ENCODE measurements at regions not wholly inside any gene's neighbourhood (a gene's known extent, or its start where the extent isn't known, plus 50 kb on each side); places are given as distances from the start of the nearest gene placed in this dataset.
"Not testable (repeated sequence)": the region's sequence is repeated elsewhere in the genome, so short reads cannot be mapped to it uniquely, and the experiment has no call there.

DNA sequence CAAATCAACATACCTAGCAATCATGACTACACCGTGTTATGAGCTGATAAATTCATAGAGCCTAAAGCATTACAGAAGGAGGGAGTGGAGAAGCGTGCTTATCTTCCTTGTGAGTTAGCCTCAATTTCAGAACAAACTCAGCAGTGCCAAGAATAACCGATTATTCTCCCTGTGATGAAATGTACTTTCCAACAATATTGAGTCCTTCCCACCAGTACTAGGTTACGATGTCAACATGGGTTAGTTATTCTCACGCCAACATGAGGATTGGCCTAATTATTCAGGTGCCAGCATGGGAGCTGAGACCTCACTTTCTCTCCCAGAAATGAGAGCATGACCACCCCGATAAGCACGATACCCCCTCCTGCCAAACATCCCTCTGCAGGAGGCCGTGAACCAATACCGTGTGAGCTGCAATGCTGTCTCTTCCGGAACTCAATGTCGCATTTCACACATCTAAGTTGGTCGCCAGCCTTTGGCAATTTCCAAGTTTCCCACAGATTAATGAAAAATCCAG lies 193.7 kb downstream of the ENC1 start:
- Mint-ChIP-seq H3K27ac (no peak overlapping the region), H3K4me1 (no peaks in the 10 kb centered on the region), H3K9me3 (no peaks in the 10 kb centered on the region), H3K27me3 (peaks cover 5 to 7% of the 10 kb centered on the region in 2 donors), H3K36me3 (no peaks in the 10 kb centered on the region), H3K4me3 (no peak overlapping the region)
- DNase-seq (no peak), ATAC-seq (replicated peaks) (no peak)

DNA sequence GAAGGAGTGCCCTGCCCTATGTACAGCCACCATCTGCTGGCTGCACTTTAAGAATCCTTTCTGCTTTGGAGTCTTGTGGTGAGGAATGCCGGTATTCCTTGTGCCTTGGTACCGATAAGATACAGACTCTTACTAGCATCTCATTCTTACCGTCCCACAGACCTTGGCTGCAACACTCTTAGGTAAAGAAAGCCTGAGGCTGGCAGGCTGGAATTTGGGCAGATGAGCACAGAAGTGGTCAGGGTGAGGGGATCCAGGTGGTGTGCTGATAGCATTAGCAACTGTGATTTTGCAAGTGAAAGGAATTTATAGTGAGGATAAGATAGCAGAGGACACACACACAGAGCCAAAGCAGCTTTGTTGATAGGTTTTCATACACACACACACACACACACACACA lies 198.1 kb downstream of the ENC1 start:
- Mint-ChIP-seq H3K27ac (no peak overlapping the region), H3K4me3 (no peak overlapping the region), H3K36me3 (no peaks in the 10 kb centered on the region), H3K9me3 (peaks cover under 1 to 2% of the 10 kb centered on the region in 2 donors), H3K27me3 (peaks cover 12 to 26% of the 10 kb centered on the region in 2 donors), H3K4me1 (no peaks in the 10 kb centered on the region)
- no peak for DNase-seq
- no peak for ATAC-seq (replicated peaks)

DNA sequence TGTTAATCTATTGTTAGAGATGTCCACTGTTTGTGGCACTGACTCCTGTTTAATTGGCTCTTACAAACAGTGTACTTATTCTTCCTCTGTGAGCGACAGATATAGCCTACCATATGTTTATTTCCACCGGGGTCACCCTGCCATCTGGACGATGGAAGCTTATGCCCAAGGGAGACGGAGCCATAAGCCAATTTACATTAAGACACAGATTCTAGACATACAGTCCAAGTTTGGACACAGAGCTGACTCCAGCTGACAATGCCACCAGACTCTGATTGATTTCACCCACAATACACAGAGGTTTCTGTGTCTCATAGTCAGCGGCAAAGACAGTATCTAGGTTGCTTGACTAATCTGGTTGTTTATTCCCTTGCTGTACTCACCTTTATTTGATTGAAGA lies 198.9 kb downstream of the ENC1 start:
- no peak for DNase-seq
- Mint-ChIP-seq H3K9me3 (peaks cover 5 to 7% of the 10 kb centered on the region in 2 donors), H3K27ac (no peak overlapping the region), H3K27me3 (peaks cover 14 to 26% of the 10 kb centered on the region in 2 donors), H3K36me3 (no peaks in the 10 kb centered on the region), H3K4me3 (no peak overlapping the region), H3K4me1 (no peaks in the 10 kb centered on the region)
- ATAC-seq (replicated peaks): no peak

DNA sequence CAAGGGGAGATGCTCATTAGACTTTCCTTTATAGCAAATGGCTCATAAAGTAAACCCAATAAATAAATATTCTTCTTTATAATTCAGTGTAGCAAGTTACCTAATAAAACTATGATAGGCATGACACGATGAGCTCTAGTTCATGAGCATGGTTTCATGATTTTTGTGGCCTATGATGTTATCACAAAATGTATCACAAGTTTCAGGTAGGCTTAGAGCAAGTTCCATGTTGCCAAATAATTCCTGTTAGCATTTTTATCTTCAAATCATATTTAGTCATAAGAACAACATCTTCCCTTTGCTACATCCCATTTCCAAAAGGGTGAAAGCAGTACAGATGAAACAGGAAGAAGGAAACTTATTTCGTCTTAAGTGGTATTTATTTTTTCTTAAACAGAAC lies 200.2 kb downstream of the ENC1 start:
- H3K4me1 Mint-ChIP-seq: no peaks in the 10 kb centered on the region
- H3K9me3 Mint-ChIP-seq: peaks cover 5 to 10% of the 10 kb centered on the region in 2 donors

DNA sequence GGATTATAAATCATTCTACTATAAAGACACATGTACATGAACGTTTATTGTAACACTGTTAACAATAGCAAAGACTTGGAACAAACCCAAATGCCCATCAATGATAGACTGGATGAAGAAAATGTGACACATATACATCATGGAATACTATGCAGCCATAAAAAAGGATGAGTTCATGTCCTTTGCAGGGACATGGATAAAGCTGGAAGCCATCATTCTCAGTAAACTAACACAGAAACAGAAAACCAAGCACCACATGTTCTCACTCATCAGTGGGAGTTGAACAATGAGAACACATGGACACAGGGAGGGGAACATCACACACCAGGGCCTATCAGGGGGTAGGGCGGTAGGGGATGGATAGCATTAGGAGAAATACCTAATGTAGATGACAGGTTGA lies 202.7 kb downstream of the ENC1 start:
- not testable (repeated sequence) for DNase-seq; H3K36me3 Mint-ChIP-seq; H3K4me3 Mint-ChIP-seq; ATAC-seq (replicated peaks); H3K27ac Mint-ChIP-seq
- Mint-ChIP-seq H3K27me3 (peaks cover 21 to 24% of the 10 kb centered on the region in 2 donors), H3K9me3 (peaks cover 5 to 10% of the 10 kb centered on the region in 2 donors), H3K4me1 (peaks cover 8 to 10% of the 10 kb centered on the region in 2 donors)

More for the DNA sequence above, 200.2 kb downstream of the ENC1 start:
- Mint-ChIP-seq H3K27ac (no peak overlapping the region), H3K36me3 (no peaks in the 10 kb centered on the region), H3K27me3 (peaks cover 20 to 26% of the 10 kb centered on the region in 2 donors), H3K4me3 (no peak overlapping the region)
- ATAC-seq (replicated peaks) (no peak), DNase-seq (no peak)

DNA sequence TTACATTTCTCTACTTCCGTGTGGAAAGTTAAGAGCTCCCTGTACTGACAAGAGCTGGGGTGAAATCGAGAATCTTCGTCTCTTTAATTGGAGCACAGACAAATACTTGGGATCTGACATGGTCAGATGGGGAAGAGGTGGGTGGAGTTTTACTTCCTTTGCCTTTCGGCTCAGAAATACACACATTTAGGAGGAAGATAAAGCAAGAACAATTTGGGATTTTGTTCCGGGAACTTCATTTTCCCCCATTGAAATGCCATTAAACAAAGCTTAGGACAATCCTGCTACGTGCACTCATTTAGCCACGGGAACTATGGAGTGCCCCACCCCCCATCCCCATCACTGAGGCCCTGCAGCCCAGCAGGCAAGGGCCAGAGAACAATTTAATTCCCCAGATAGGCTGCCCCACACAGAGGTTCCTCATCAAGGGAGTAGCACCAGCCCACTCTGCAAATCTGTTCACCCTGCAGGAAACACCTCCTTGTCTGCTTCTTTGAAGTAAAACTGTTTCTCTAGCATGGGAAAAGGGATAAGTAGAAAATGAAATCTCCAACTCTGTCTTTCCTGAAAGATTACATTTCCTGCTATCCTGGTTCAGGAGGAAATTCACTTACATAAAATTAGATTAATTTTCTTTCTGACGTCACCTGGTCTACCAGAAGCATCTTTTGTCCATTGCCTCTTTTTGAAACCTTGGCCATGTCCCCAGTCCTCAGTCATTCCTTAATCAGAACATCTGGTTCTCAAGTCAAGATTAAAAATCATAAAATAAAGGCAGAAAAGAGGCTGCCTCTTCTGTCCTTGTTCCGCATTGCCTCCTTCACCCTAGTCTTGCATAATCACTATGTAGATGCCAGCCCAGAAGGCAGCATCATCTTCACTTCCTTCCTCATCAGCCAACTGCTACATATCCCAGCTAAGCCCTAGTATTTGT lies 206.4 kb downstream of the ENC1 start:
- Mint-ChIP-seq H3K27me3 (peaks cover 39 to 45% of the 10 kb centered on the region in 2 donors), H3K27ac (no peak overlapping the region), H3K36me3 (no peaks in the 10 kb centered on the region), H3K4me3 (no peak overlapping the region), H3K9me3 (peaks cover 8 to 12% of the 10 kb centered on the region in 2 donors), H3K4me1 (peaks cover 8 to 10% of the 10 kb centered on the region in 2 donors)
- DNase-seq (no peak), ATAC-seq (replicated peaks) (no peak)

DNA sequence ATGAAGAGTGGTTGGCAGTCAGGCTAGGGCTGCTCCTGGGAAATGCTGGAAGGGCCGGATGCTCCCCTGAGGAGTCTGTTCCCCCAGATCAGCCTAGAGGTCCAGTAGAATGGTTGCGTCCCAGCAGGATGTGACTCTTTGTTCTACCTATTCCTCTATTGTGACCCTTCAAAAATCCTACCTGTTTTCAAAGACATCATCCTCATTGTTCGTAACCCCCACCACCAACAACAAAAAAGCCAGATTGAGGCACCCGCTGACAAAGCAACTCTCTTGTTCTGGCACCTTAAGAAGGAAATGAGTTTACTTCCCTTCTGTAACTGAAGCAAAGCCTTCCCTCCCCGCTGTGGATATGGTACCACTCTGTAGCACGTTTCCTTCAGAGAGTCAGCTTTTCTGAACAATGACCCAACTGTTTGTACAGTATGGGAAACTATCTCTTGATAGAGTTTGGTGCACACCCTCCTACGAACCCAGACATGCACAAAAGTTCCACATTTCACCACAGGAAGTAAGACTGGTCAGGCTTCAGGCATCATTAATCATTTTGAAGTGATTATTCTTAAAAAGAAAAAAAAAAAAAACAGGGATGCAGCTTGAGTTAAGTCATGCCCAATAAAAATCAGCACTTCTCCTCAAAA lies 207.2 kb downstream of the ENC1 start:
- no peak for DNase-seq
- Mint-ChIP-seq H3K27me3 (peaks cover 39 to 48% of the 10 kb centered on the region in 2 donors), H3K9me3 (peaks cover 8 to 12% of the 10 kb centered on the region in 2 donors), H3K27ac (no peak overlapping the region), H3K36me3 (no peaks in the 10 kb centered on the region), H3K4me1 (peaks cover 8 to 10% of the 10 kb centered on the region in 2 donors), H3K4me3 (no peak overlapping the region)
- ATAC-seq (replicated peaks): peak; percentile 81 to 87

DNA sequence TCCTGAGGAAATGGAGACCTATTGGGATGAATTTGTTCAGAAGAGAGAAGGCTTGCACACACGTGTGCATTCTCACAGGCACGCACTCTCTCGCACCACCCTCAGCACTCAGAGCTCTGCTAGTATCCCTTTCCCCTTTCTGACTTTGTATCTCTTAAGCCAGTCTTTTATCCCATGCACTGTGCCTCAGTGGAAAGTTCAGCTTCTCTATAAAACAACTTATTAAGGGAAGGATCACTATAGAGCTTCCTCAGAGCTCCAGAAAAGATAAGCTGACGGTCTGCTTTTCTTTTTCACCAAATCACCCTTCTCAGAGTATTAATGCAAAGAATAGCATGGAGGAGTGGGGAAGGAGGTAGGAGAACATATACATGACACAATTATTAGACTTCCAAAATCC lies 207.8 kb downstream of the ENC1 start:
- no peak for ATAC-seq (replicated peaks)
- H3K4me1 Mint-ChIP-seq: peaks cover 8 to 10% of the 10 kb centered on the region in 2 donors
- H3K36me3 Mint-ChIP-seq: no peaks in the 10 kb centered on the region
- H3K27ac Mint-ChIP-seq: no peak overlapping the region
- H3K9me3 Mint-ChIP-seq: peaks cover 8 to 11% of the 10 kb centered on the region in 2 donors
- peaks cover 39 to 48% of the 10 kb centered on the region in 2 donors for H3K27me3 Mint-ChIP-seq
- H3K4me3 Mint-ChIP-seq: no peak overlapping the region
- DNase-seq: no peak

DNA sequence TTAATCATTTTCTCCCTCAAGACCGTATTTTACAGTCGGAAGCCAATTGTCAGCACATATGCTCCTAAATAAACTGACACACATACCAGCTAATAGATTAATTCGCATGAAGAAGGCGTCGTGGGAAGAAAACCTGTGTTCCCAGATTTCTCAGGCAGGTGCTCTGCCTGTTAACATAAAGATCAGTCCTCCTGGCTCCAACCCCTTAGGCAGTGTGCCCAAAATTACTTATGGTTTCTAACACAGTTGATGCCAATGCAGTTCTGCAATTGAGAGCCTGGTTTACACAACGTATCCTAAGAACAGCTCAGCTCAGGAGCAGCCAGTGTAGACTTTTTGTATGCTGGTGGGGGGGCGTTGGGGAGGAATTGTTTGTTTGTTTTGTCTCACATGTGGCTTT lies 208.3 kb downstream of the ENC1 start:
- peaks cover 6 to 8% of the 10 kb centered on the region in 2 donors for H3K9me3 Mint-ChIP-seq
- H3K4me3 Mint-ChIP-seq: no peak overlapping the region
- DNase-seq (no peak), ATAC-seq (replicated peaks) (no peak)
- H3K27me3 Mint-ChIP-seq: peaks cover 39 to 48% of the 10 kb centered on the region in 2 donors
- H3K36me3 Mint-ChIP-seq: no peaks in the 10 kb centered on the region
- no peak overlapping the region for H3K27ac Mint-ChIP-seq
- peaks cover 8 to 10% of the 10 kb centered on the region in 2 donors for H3K4me1 Mint-ChIP-seq

DNA sequence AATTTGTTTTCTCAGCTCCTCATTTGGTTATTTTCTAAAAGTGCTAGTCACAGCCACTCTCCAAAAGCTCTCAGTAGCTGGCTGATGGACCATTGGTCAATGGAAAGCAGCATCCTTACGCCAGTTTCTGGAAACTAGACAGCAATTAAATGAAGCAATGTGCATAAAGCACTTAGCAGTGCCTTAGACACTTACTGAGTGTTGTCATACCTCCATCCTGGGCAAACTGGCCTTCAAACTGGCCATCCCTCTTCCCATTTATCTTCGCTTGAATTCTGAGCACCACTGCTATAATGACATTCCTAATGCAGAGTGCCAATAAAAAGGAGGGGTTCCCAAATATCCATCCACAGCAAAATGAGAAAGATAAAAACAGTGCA lies 209.2 kb downstream of the ENC1 start:
- ATAC-seq (replicated peaks) (no peak), DNase-seq (no peak)
- H3K27me3 Mint-ChIP-seq: peaks cover 39 to 43% of the 10 kb centered on the region in 2 donors
- H3K9me3 Mint-ChIP-seq: peaks cover 2 to 4% of the 10 kb centered on the region in 2 donors
- H3K36me3 Mint-ChIP-seq: no peaks in the 10 kb centered on the region
- no peak overlapping the region for H3K27ac Mint-ChIP-seq
- no peak overlapping the region for H3K4me3 Mint-ChIP-seq
- H3K4me1 Mint-ChIP-seq: peaks cover 8 to 10% of the 10 kb centered on the region in 2 donors

DNA sequence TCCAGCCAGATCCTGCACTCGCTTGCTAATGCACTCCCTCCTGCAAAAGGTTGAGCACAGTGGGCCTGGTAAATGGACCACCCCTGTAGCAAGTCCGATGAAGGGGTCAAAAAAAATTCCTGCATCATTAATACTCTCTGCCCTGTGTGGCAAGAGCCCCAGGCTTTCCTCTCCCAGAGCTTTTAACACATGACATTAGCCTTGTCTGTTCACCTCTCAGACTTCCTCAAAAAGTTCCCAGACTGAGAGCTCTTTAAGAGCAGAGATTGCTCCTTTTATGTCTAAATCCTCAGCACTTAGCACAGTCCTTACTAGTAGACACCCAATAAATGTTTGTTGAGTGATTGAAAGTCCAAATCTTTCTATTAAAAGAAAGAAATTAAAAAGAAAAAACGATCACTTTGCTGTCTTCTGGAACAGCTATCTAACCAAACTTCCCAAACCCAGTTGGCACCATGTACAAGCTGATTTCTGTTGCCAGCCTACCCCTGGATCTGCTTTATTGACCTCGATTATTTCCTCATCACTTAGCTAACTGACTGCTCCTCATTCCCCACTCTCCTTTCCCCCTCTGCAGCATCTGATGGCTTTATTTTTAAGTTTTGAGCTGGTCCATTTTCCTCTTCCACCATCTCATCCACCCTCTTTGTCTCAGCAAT lies 209.8 kb downstream of the ENC1 start:
- DNase-seq (no peak), ATAC-seq (replicated peaks) (no peak)
- H3K4me1 Mint-ChIP-seq: peaks cover 8 to 10% of the 10 kb centered on the region in 2 donors
- H3K9me3 Mint-ChIP-seq: peaks cover 2 to 4% of the 10 kb centered on the region in 2 donors
- no peaks in the 10 kb centered on the region for H3K36me3 Mint-ChIP-seq
- H3K27ac Mint-ChIP-seq: no peak overlapping the region
- H3K27me3 Mint-ChIP-seq: peaks cover 39 to 41% of the 10 kb centered on the region in 2 donors
- H3K4me3 Mint-ChIP-seq: no peak overlapping the region

DNA sequence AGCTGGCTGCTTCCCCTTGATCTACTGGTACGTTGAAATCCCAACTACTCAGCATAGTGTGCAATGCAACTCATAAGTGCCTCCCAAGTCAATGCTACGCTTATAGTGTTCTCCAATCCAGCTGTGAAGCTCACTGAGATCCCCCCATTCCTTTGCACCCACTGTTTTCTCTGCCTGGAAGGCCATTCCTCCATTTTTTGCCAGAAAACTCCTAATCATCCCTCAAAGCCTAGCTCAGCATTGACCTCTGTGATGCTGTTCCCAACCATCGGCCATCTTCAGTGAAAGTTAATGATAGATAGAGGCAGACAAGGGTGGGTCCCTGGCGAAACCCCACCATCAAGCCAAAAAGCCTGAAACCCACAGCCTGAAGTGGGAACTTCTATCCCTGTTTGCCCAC lies 211.0 kb downstream of the ENC1 start:
- H3K4me1 Mint-ChIP-seq: peaks cover 8 to 10% of the 10 kb centered on the region in 2 donors
- no peaks in the 10 kb centered on the region for H3K36me3 Mint-ChIP-seq
- ATAC-seq (replicated peaks) (no peak), DNase-seq (no peak)
- H3K4me3 Mint-ChIP-seq: no peak overlapping the region
- H3K27me3 Mint-ChIP-seq: peaks cover 41 to 43% of the 10 kb centered on the region in 2 donors
- H3K9me3 Mint-ChIP-seq: peaks cover 2 to 4% of the 10 kb centered on the region in 2 donors
- H3K27ac Mint-ChIP-seq: no peak overlapping the region

DNA sequence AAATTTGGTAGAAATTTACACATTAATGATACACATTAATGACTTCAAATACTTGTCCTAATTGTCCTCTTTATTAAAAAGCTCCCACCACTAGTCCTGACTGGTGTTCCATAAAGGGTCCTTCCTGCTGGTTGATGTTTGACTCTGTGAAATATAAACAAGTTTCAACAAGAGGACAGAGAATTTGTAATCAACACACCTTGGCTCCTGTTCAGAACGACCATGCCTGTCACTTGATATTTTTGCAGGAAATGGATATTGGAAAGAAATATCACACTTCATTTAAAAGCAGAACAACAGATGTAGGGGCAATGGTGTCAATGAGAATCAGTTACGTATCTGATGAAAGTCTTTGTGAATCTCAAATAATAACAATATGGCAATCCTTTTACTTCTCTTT lies 211.7 kb downstream of the ENC1 start:
- peaks cover 41 to 43% of the 10 kb centered on the region in 2 donors for H3K27me3 Mint-ChIP-seq
- peaks cover 6 to 9% of the 10 kb centered on the region in 2 donors for H3K4me1 Mint-ChIP-seq
- ATAC-seq (replicated peaks) (no peak), DNase-seq (no peak)
- H3K4me3 Mint-ChIP-seq: no peak overlapping the region
- H3K27ac Mint-ChIP-seq: no peak overlapping the region
- peaks cover 2 to 4% of the 10 kb centered on the region in 2 donors for H3K9me3 Mint-ChIP-seq
- no peaks in the 10 kb centered on the region for H3K36me3 Mint-ChIP-seq

DNA sequence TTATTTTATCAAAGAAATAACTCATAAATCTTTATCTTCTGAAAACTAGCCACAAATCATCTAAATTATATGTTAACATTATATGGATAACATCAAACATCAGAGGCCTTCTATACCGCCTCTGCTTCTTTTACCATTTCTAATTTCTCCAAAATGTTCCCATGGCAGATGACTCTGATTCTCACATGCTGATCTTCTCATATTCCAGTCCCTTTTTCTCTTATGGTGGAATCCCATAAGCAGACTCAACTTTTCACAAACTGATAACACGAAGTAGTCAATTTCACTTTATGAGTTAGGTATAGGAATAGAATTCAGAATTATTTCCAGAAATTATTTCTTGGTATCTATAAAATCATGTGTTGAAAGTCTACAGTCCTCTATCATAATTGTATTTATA lies 212.3 kb downstream of the ENC1 start:
- H3K4me1 Mint-ChIP-seq: peaks cover 1 to 3% of the 10 kb centered on the region in 2 donors
- no peak overlapping the region for H3K4me3 Mint-ChIP-seq
- H3K27me3 Mint-ChIP-seq: peaks cover 41 to 43% of the 10 kb centered on the region in 2 donors

More for the DNA sequence above, 212.3 kb downstream of the ENC1 start:
- Mint-ChIP-seq H3K9me3 (peaks cover 2 to 4% of the 10 kb centered on the region in 2 donors), H3K36me3 (no peaks in the 10 kb centered on the region), H3K27ac (no peak overlapping the region)
- DNase-seq (no peak), ATAC-seq (replicated peaks) (no peak)
